Activated T-cell treated with anti-CD3 and anti-CD28 coated beads for 48 hours (primary cell): ENCODE measurements at regions not wholly inside any gene's neighbourhood (a gene's known extent, or its start where the extent isn't known, plus 50 kb on each side); places are given as distances from the start of the nearest gene placed in this dataset.
"Not testable (repeated sequence)": the region's sequence is repeated elsewhere in the genome, so short reads cannot be mapped to it uniquely, and the experiment has no call there.

Experiments
- DNase-seq: peaks from one replicate; pipeline ENCODE4 v3.0.0-alpha.2; 2020; ENCODE audit warnings: low read depth

GRCh38 chr6:16902502-16902901 lies 141.2 kb upstream of the ATXN1 start:
- DNase-seq, result no peak

- no peak for DNase-seq
These were observed 140.5 kb upstream of the ATXN1 start for GRCh38 chr6:16901782-16902181.

GRCh38 chr6:16901306-16901705 lies 140.0 kb upstream of the ATXN1 start:
- DNase-seq, result no peak

- no peak for DNase-seq
These were observed 137.6 kb upstream of the ATXN1 start for GRCh38 chr6:16898640-16899396.

GRCh38 chr6:16897669-16898068 lies 136.4 kb upstream of the ATXN1 start:
- no peak for DNase-seq

GRCh38 chr6:16894301-16894700 lies 133.0 kb upstream of the ATXN1 start:
- no peak for DNase-seq

- DNase-seq, result not testable (repeated sequence)
These were observed 129.8 kb upstream of the ATXN1 start for GRCh38 chr6:16891110-16891509.

- no peak for DNase-seq
These were observed 124.3 kb upstream of the ATXN1 start for GRCh38 chr6:16885411-16886160.

- no peak for DNase-seq
These were observed 123.3 kb upstream of the ATXN1 start for GRCh38 chr6:16884526-16884925.

GRCh38 chr6:16883414-16883813 lies 122.2 kb upstream of the ATXN1 start:
- no peak for DNase-seq

- DNase-seq, result no peak
These were observed 121.0 kb upstream of the ATXN1 start for GRCh38 chr6:16882230-16882629.

- not testable (repeated sequence) for DNase-seq
These were observed 115.6 kb upstream of the ATXN1 start for GRCh38 chr6:16876852-16877251.

- DNase-seq, result no peak
These were observed 114.9 kb upstream of the ATXN1 start for GRCh38 chr6:16876201-16876600.

- no peak for DNase-seq
These were observed 112.4 kb upstream of the ATXN1 start for GRCh38 chr6:16873698-16874097.

- DNase-seq, result no peak
These were observed 111.4 kb upstream of the ATXN1 start for GRCh38 chr6:16872543-16873235.

- DNase-seq, result no peak
These were observed 109.8 kb upstream of the ATXN1 start for GRCh38 chr6:16871047-16871446.

- no peak for DNase-seq
These were observed 107.7 kb upstream of the ATXN1 start for GRCh38 chr6:16868968-16869367.

GRCh38 chr6:16857969-16858592 lies 96.8 kb upstream of the ATXN1 start:
- DNase-seq, result no peak

GRCh38 chr6:16855460-16855859 lies 94.2 kb upstream of the ATXN1 start:
- DNase-seq, result no peak

- DNase-seq, result no peak
These were observed 93.7 kb upstream of the ATXN1 start for GRCh38 chr6:16854986-16855385.

- no peak for DNase-seq
These were observed 91.4 kb upstream of the ATXN1 start for GRCh38 chr6:16852671-16853070.

GRCh38 chr6:16851758-16852157 lies 90.5 kb upstream of the ATXN1 start:
- no peak for DNase-seq
